Effector CD8-positive, alpha-beta T cell (primary cell): ENCODE measurements at regions not wholly inside any gene's neighbourhood (a gene's known extent, or its start where the extent isn't known, plus 50 kb on each side); places are given as distances from the start of the nearest gene placed in this dataset.
"Not testable (repeated sequence)": the region's sequence is repeated elsewhere in the genome, so short reads cannot be mapped to it uniquely, and the experiment has no call there.

Experiments
- DNase-seq: peaks from one replicate; lab custom pipeline; 2025; lab: John Stamatoyannopoulos, UW

DNA sequence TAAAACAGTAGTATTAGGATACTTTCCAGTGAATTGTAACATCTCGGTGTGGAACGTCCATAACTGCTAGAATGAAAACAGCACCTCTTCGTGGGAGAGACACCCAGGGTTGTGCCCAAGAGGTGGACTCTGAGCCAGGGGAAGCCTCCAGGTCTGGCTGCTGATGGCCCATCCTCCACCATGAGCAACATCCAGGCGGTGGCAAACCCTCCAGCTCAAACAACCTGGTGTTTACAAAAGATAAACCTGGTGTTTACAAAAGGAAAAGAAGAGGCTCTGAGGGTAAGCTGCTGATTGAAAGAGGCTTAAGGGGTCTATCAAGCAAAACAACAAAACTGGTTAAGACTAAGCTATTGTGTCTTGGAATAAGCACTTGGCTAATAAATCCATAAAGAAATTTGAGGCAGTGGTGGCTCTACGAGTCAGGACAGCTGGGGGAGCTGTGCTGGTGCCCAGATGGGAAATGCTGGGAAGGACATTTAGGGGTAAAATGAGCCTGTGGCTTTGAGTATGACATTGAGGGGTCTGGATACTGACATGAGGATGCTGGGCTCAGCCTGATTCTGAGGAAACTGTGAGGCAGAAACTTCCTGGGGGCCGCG is 909.0 kb downstream of the BRD1 start:
- no peak for DNase-seq

DNA sequence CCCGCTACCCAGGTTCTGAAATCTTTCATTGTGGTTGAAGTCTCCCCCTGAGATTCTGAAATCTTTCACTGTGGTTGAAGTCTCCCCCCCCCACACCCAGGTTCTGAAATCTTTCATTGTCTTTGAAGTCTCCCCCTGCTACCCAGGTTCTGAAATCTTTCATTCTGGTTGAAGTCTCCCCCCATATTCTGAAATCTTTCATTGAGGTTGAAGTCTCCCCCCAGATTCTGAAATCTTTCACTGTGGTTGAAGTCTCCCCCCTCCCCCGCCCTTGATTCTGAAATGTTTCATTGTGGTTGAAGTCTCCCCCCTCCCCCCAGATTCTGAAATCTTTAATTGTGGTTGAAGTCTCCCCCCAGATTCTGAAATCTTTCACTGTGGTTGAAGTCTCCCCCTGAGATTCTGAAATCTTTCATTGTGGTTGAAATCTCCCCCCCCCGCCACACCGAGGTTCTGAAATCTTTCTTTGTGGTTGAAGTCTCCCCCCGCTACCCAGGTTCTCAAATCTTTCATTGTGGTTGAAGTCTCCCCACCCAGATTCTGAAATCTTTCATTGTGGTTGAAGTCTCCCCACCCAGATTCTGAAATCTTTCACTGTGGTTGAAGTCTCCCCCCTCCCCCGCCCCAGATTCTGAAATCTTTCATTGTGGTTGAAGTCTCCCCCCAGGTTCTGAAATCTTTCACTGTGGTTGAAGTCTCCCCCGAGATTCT is 915.2 kb downstream of the BRD1 start:
- DNase-seq, result not testable (repeated sequence)

GRCh38 chr22:48911647-48912046 is 916.0 kb downstream of the BRD1 start:
- DNase-seq, result not testable (repeated sequence)

- DNase-seq, result not testable (repeated sequence)
These were observed 916.6 kb downstream of the BRD1 start for GRCh38 chr22:48911067-48911466.

GRCh38 chr22:48908547-48908946 is 919.1 kb downstream of the BRD1 start:
- no peak for DNase-seq

GRCh38 chr22:48907591-48907990 is 920.1 kb downstream of the BRD1 start:
- no peak for DNase-seq

- no peak for DNase-seq
These were observed 921.3 kb downstream of the BRD1 start for GRCh38 chr22:48906216-48906835.

GRCh38 chr22:48905206-48905975 is 922.3 kb downstream of the BRD1 start:
- DNase-seq, result no peak

- no peak for DNase-seq
These were observed 924.6 kb downstream of the BRD1 start for GRCh38 chr22:48902983-48903650.

DNA sequence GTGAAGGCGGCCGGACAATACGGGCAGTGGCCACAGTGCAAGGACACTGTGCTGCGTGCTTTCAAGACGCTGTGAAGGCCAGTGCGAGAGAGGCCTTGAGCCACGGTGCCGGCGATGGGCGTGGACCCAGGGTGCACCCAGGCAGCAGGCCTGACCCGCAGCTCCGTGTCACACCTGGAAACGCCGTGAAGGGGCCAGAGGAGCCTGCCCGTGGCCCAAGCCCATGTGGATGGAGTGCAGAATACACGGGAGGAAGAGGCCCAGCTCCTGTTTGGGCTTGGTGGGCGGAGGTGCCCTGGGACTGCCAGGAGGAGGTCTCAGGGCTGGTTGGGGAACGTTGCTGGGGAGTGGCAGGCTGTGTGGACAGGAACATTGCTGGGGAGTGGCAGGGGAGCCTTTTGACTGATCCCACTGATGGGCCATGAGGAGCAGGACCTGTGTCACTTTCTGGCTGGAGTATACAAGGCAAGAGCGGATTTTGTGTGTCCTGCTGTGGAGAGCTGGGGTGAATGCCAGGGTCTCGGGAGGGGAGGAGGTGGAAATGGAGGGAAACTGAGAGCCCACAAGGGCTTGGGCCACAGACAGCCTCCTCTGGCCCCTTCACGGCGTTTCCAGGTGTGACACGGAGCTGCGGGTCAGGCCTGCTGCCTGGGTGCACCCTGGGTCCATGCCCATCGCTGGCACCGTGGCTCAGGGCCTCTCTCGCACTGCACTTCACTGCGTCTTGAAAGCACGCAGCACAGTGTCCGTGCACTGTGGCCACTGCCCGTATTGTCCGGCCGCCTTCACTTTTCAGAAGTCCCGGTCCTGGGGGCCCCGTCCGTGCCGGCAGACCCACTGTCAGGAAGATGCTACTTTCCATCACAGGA is 925.4 kb downstream of the BRD1 start:
- DNase-seq, result no peak

GRCh38 chr22:48901324-48901723 is 926.3 kb downstream of the BRD1 start:
- DNase-seq, result no peak

DNA sequence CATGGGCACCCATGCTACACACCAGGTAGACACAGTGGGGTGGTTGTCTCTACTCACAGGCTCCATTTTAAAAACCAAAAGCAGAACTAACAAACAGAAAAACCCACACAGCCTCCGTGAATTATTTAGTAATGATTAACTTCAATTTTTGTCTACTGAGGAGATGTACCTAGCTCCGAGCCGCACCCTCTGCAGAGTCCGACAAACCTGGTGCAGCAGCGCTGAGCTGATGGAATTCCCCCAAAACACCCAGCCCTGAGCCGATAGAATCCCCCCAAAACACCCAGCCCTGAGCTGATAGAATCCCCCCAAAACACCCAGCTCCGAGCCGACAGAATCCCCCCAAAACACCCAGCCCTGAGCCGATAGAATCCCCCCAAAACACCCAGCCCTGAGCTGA is 927.0 kb downstream of the BRD1 start:
- no peak for DNase-seq

DNA sequence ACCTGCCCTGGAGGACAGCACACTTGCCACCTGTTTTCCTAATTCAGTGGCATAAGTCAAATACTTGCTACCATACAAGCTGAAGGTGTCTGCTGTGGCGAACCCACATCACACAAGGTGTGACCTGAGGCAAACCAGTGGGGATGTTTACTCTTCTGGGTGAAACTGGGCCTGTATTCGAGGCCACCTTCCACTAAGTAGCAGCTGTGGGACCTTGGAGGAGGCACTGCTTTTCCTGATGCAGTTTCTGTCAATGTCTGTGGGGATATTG is 927.4 kb downstream of the BRD1 start:
- no peak for DNase-seq

DNA sequence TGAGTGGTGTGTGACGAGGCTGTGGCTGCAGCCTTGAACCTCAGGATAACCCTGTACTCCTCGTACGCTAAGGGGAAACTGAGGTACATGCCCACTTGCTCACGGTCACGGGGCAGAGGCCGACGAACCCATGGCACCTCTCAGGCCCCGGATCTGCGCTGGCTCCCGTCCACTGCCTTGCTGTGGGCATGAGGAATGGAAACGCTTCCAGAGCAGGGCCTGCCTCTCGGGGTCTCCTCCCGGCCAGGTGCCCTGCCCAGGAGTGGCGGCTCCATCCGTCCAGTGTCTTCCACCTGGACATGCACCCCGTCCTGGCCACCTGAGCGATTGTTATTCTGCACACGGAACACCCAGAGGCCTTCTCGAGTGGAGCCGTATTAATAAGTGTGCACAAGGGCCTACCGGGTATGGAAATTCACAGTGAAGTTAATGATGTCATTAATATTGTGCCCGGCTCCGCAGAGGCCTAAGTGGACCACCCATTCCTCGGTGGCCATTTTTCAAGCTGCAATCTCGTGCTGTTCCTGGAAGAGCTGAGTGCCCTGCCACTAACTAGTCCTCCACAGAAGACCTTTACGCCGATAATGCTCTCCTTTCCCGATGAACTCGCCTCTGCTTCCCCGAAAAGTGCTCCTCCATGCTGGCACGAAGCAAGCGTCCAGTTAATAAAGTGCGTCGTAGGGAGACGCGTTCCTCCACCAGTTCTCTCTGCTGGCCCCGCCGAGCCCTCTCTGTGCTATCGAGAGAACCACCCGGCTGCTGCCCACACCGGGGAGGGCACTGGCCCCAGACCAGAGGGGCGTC is 927.9 kb downstream of the BRD1 start:
- no peak for DNase-seq

GRCh38 chr22:48898524-48899250 is 929.0 kb downstream of the BRD1 start:
- no peak for DNase-seq

GRCh38 chr22:48897645-48898370 is 929.9 kb downstream of the BRD1 start:
- no peak for DNase-seq

GRCh38 chr22:48896766-48897644 is 930.7 kb downstream of the BRD1 start:
- DNase-seq, result no peak
